GM12801 (cell line): ENCODE measurements at regions not wholly inside any gene's neighbourhood (a gene's known extent, or its start where the extent isn't known, plus 50 kb on each side); places are given as distances from the start of the nearest gene placed in this dataset.

ENCODE experiments used
- TF ChIP-seq, protein P1 (sequence below): IDR thresholded peaks from one replicate; pipeline ENCODE4 v1.5.1; 2011; ENCODE audit warnings: control low read depth; ENCODE audit not compliant: insufficient read length; ENCODE audit errors: extremely low read depth

DNA sequence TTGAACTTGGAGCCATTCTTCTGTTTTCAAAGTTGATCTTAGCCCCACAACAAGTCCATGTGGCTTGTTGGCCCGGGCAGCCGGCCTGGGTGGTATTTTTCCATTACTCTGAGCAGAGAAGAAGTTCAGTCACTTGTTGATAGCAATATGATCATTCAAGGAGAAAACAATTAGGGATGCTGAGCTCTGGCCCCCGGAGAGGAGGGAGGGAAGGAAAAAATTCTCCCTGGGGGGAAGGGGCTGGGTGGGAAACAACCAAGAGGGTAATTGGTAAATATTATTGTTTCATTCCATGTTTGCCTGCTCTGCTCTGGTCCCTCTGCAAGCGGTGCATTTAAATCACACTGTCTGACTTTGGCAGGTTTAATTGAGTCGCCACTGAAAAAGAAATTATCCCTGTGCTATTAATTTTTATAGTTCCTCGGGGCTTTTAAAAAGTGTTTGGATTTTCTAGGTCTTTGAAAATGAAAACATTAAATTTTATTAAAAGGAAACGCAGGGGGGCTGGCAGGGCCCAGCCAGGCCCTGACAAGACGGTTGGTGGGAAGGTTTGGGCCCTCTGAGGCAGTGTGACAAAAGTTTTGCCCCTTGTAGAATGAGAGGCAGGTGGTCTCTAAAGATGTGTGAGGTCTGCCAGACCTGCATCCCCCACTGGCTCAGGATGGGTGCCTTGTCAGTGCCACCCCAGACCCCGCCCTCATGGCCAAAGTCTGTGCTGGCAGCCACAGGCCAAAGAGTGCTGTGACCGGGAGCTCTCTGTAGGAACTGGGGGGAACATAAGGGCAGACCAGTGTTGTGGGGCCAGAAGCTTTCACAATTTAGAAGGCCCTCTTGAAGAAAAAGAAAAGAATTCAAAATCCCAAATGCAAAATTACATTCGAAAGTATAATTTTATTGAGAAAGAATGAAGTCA, 52.5 kb upstream of the SLC14A2 start:
- TF ChIP-seq, protein P1, sequence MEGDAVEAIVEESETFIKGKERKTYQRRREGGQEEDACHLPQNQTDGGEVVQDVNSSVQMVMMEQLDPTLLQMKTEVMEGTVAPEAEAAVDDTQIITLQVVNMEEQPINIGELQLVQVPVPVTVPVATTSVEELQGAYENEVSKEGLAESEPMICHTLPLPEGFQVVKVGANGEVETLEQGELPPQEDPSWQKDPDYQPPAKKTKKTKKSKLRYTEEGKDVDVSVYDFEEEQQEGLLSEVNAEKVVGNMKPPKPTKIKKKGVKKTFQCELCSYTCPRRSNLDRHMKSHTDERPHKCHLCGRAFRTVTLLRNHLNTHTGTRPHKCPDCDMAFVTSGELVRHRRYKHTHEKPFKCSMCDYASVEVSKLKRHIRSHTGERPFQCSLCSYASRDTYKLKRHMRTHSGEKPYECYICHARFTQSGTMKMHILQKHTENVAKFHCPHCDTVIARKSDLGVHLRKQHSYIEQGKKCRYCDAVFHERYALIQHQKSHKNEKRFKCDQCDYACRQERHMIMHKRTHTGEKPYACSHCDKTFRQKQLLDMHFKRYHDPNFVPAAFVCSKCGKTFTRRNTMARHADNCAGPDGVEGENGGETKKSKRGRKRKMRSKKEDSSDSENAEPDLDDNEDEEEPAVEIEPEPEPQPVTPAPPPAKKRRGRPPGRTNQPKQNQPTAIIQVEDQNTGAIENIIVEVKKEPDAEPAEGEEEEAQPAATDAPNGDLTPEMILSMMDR: no peak

DNA sequence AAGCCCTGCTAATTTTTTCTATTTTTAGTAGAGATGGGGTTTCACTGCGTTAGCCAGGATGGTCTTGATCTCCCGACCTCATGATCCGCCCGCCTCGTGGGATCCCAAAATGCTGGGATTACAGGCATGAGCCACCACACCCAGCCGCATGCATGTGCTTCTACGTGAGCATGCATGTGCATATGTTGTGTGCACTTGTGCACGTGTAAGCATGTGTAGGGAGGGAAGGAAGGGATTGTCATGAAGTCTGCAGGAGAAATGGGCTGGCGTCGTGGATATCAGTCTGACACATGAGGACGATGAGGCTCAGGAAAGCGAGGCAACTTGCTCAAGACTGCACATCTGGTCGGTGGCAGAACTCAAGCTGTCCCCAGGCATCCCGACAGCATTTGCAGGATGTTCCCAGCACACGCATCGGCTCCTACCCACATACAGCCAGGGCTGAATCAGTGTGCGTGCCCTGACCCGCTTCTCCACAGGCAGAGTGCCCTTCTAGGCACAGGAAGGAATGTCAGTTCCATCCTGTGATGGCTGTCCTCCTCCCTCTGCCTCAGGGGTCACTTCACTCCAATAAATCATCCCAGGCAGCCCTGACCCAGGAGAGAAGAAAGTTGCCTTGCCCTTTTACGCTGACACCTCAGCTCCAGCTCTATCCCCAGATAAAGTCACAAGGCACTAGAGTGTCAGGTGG, 49.9 kb upstream of the SLC14A2 start:
- TF ChIP-seq, protein P1: no peak
